HG02571 (cell line): ENCODE measurements at regions not wholly inside any gene's neighbourhood (a gene's known extent, or its start where the extent isn't known, plus 50 kb on each side); places are given as distances from the start of the nearest gene placed in this dataset.

Experiments
- ATAC-seq: cut with Tn5 transposase; IDR thresholded peaks from one replicate; pipeline ENCODE4 v1.9.1; 2021; ENCODE audit warnings: mild to moderate bottlenecking, moderate library complexity; ENCODE audit not compliant: unreplicated experiment

GRCh38 chr3:57009802-57010201, 50.7 kb upstream of the SPATA12 start:
- ATAC-seq: no peak

- ATAC-seq: no peak
These were observed 51.1 kb upstream of the SPATA12 start for GRCh38 chr3:57009367-57009766.

- no peak for ATAC-seq
These were observed 52.7 kb upstream of the SPATA12 start for GRCh38 chr3:57007521-57008460.

GRCh38 chr3:57006949-57007419, 53.5 kb upstream of the SPATA12 start:
- no peak for ATAC-seq

- ATAC-seq: no peak
These were observed 54.2 kb upstream of the SPATA12 start for GRCh38 chr3:57006179-57006657.

- ATAC-seq: no peak
These were observed 56.2 kb upstream of the SPATA12 start for GRCh38 chr3:57004229-57004628.

- no peak for ATAC-seq
These were observed 56.8 kb upstream of the SPATA12 start for GRCh38 chr3:57003676-57004075.

- no peak for ATAC-seq
These were observed 59.1 kb upstream of the SPATA12 start for GRCh38 chr3:57001356-57001755.

GRCh38 chr3:57000012-57000411, 60.5 kb upstream of the SPATA12 start:
- no peak for ATAC-seq

GRCh38 chr3:56999547-56999946, 60.9 kb upstream of the SPATA12 start:
- ATAC-seq: no peak

- ATAC-seq: no peak
These were observed 62.4 kb upstream of the SPATA12 start for GRCh38 chr3:56998076-56998529.

- ATAC-seq: no peak
These were observed 62.8 kb upstream of the SPATA12 start for GRCh38 chr3:56997675-56998074.

- ATAC-seq: no peak
These were observed 63.4 kb upstream of the SPATA12 start for GRCh38 chr3:56997041-56997440.

- ATAC-seq: no peak
These were observed 66.1 kb upstream of the SPATA12 start for GRCh38 chr3:56994391-56994790.

- ATAC-seq: no peak
These were observed 69.8 kb upstream of the SPATA12 start for GRCh38 chr3:56990641-56991015.

GRCh38 chr3:56989977-56990640, 70.4 kb upstream of the SPATA12 start:
- ATAC-seq: no peak

GRCh38 chr3:56989169-56989976, 71.1 kb upstream of the SPATA12 start:
- no peak for ATAC-seq

- ATAC-seq: no peak
These were observed 71.9 kb upstream of the SPATA12 start for GRCh38 chr3:56988458-56989168.

- no peak for ATAC-seq
These were observed 73.1 kb upstream of the SPATA12 start for GRCh38 chr3:56987238-56987895.

- no peak for ATAC-seq
These were observed 74.1 kb upstream of the SPATA12 start for GRCh38 chr3:56986347-56986746.
